ENCODE measurements at regions not wholly inside any gene's neighbourhood (a gene's known extent, or its start where the extent isn't known, plus 50 kb on each side); places are given as distances from the start of the nearest gene placed in this dataset.

DNA sequence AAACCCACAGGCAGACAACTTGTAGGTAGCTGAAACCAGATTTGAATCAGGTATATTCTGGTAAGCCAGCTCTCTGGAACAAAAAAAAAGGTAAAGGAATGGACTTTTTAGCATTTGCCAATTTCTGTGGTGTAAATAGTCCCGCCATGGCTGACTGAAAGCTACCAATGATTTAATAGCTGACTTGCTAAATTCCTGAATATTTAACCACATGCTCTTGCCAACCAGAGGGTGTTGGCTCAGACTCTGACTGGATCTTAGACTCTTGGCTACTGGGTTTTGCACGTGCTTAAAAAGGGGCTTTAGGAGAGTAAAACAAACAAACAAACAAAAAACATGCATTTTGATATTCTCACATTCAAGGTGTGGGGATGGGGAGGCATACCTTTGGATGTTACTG, 600.0 kb upstream of the CDH4 start (continued):
- TF ChIP-seq, protein P1, sequence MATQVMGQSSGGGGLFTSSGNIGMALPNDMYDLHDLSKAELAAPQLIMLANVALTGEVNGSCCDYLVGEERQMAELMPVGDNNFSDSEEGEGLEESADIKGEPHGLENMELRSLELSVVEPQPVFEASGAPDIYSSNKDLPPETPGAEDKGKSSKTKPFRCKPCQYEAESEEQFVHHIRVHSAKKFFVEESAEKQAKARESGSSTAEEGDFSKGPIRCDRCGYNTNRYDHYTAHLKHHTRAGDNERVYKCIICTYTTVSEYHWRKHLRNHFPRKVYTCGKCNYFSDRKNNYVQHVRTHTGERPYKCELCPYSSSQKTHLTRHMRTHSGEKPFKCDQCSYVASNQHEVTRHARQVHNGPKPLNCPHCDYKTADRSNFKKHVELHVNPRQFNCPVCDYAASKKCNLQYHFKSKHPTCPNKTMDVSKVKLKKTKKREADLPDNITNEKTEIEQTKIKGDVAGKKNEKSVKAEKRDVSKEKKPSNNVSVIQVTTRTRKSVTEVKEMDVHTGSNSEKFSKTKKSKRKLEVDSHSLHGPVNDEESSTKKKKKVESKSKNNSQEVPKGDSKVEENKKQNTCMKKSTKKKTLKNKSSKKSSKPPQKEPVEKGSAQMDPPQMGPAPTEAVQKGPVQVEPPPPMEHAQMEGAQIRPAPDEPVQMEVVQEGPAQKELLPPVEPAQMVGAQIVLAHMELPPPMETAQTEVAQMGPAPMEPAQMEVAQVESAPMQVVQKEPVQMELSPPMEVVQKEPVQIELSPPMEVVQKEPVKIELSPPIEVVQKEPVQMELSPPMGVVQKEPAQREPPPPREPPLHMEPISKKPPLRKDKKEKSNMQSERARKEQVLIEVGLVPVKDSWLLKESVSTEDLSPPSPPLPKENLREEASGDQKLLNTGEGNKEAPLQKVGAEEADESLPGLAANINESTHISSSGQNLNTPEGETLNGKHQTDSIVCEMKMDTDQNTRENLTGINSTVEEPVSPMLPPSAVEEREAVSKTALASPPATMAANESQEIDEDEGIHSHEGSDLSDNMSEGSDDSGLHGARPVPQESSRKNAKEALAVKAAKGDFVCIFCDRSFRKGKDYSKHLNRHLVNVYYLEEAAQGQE (IDR thresholded peaks at IDR 0.05; ENCODE audit: low read depth, low read length), result no peak
- TF ChIP-seq, protein P2, sequence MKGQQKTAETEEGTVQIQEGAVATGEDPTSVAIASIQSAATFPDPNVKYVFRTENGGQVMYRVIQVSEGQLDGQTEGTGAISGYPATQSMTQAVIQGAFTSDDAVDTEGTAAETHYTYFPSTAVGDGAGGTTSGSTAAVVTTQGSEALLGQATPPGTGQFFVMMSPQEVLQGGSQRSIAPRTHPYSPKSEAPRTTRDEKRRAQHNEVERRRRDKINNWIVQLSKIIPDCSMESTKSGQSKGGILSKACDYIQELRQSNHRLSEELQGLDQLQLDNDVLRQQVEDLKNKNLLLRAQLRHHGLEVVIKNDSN (IDR thresholded peaks at IDR 0.05; ENCODE audit: borderline replicate concordance, low read depth), result no peak

DNA sequence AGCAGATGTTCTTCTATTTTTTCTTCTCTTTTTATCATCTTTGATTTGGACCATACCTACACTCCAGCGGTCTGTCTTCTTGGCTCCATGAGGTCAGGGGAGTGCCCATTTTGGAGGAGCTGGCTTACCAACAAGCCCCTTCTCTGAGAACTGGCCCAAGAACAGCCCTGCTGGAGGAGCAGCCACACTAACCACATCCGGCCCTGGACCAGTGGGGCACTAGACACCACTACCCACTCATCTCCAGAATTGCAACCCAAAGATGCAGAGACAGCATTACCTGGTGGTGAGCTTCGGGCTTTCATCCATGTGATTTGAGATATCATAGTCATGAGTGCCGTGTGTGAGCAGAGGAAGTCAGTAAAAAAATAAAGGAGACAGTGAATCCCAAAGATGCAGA, 599.4 kb upstream of the CDH4 start:
- no peak for DNase-seq
- no peaks in the 10 kb centered on the region; the same call in 1 of the 2 replicates for H3K9me3 ChIP-seq
- H3K36me3 ChIP-seq (replicated peaks in 1 of 2; ENCODE audit: control insufficient read depth in 1 of 2, insufficient read depth in 2 of 2, low read length in 1 of 2), result no peaks in the 10 kb centered on the region
- H3K4me2 ChIP-seq, result no peak overlapping the region
- H3K9ac ChIP-seq, result no peak overlapping the region
- POLR2A ChIA-PET, result no interaction called here
- no peak overlapping the region for H3K27ac ChIP-seq (ENCODE audit: low read depth in 2 of 2, low read length in 1 of 2)
- H3K27me3 ChIP-seq (ENCODE audit: insufficient read depth), result no peaks in the 10 kb centered on the region
- H2AFZ ChIP-seq (ENCODE audit: low read depth), result no peak overlapping the region
- H3F3A ChIP-seq (replicated peaks; ENCODE audit: insufficient read depth), result no peaks in the 10 kb centered on the region
- no peaks in the 10 kb centered on the region for H3K9me2 ChIP-seq
- TF ChIP-seq GATA2 (CRISPR knock-in tag; IDR thresholded peaks at IDR 0.05) (no peak), SMC3 (IDR thresholded peaks at IDR 0.05; ENCODE audit: low read depth, low read length) (no peak)
- H3K4me1 ChIP-seq (ENCODE audit: control insufficient read depth in 1 of 2, insufficient read depth in 2 of 2, low read depth in 1 of 2, low read length in 1 of 2), result no peaks in the 10 kb centered on the region
- no peaks in the 10 kb centered on the region for H3K79me2 ChIP-seq (ENCODE audit: insufficient read depth)
- CTCF ChIA-PET, result interaction anchor here (1.2 kb wide), 1 partner anchor 19 kb away, joined by 3 read pairs; no protein-coding TSS in a partner anchor
- WGBS (ENCODE audit: low lambda C conversion rate), result 12% methylated on average over 4 of the region's 4 CpGs
- no peak overlapping the region for H3K4me3 ChIP-seq (ENCODE audit: low read depth in 2 of 2, low read length in 1 of 2)
- no peaks in the 10 kb centered on the region for H4K20me1 ChIP-seq (ENCODE audit: insufficient read depth)

DNA sequence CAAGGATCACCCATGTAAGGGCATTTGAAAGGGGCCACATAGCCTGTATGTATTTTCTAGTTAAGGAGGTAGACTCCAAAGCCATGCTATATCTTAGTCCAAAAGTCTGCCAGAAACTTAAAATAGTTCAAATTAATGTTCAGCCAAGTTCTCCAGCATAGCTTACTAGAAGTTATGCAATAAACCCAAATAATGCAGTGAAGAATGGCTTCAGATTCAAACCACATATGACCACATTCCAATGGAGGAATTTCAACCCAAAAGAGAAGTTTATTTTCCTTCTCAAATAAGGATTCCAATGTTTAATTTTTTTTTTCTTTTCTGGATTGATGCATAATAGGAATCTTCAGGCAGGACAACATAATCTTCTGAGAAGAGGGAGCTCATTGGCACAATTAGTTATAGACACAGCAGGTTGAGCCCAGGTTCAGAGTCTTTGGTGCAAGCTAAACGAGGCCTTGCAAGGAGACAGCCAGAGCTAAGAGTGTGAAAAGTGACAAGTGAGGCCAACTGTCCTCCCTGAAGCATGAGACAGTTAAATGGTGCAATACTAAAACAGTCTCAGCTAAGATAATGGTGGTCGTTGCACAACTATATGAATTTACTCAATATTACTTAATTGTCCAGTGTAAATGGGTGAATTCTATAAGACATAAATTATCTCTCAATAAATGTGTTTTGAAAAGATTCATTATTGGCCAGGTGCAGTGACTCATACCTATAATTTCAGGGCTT, 598.8 kb upstream of the CDH4 start:
- H3F3A ChIP-seq (replicated peaks; ENCODE audit: insufficient read depth), result no peaks in the 10 kb centered on the region
- H3K36me3 ChIP-seq (replicated peaks in 1 of 2; ENCODE audit: control insufficient read depth in 1 of 2, insufficient read depth in 2 of 2, low read length in 1 of 2), result no peaks in the 10 kb centered on the region
- no peaks in the 10 kb centered on the region for H3K79me2 ChIP-seq (ENCODE audit: insufficient read depth)
- H3K9me3 ChIP-seq, result no peaks in the 10 kb centered on the region; the same call in 1 of the 2 replicates
- no peaks in the 10 kb centered on the region for H3K27me3 ChIP-seq (ENCODE audit: insufficient read depth)
- ChIA-PET CTCF (no interaction called here), POLR2A (no interaction called here)
- TF ChIP-seq GABPA (IDR thresholded peaks at IDR 0.05; ENCODE audit: low read depth) (no peak), NRF1 (IDR thresholded peaks at IDR 0.05; ENCODE audit: low read depth, low read length) (no peak), RXRA (IDR thresholded peaks at IDR 0.05; ENCODE audit: borderline replicate concordance, low read depth) (no peak)
- TF ChIP-seq, protein P2 (IDR thresholded peaks at IDR 0.05; ENCODE audit: borderline replicate concordance, low read depth), result no peak
- H3K4me3 ChIP-seq (ENCODE audit: low read depth in 2 of 2, low read length in 1 of 2), result no peak overlapping the region
- no peak overlapping the region for H3K27ac ChIP-seq (ENCODE audit: low read depth in 2 of 2, low read length in 1 of 2)
- H3K9me2 ChIP-seq, result no peaks in the 10 kb centered on the region
- no peak overlapping the region for H2AFZ ChIP-seq (ENCODE audit: low read depth)
- 0% methylated on average over 2 of the region's 2 CpGs for WGBS (ENCODE audit: low lambda C conversion rate)
- no peak overlapping the region for H3K4me2 ChIP-seq
- H3K9ac ChIP-seq, result no peak overlapping the region
- no peak for DNase-seq
- no peaks in the 10 kb centered on the region for H3K4me1 ChIP-seq (ENCODE audit: control insufficient read depth in 1 of 2, insufficient read depth in 2 of 2, low read depth in 1 of 2, low read length in 1 of 2)
- no peaks in the 10 kb centered on the region for H4K20me1 ChIP-seq (ENCODE audit: insufficient read depth)

Data from SK-N-SH (cell line).